ENCODE measurements at regions not wholly inside any gene's neighbourhood (a gene's known extent, or its start where the extent isn't known, plus 50 kb on each side); places are given as distances from the start of the nearest gene placed in this dataset.

GRCh38 chr12:42660968-42661937 is 71.7 kb upstream of the PRICKLE1 start:
- no peak for DNase-seq (ENCODE audit: low spot score)
- H3K27ac ChIP-seq = no peak overlapping the region
- no peak overlapping the region for H3K4me3 ChIP-seq
- no peak for TF ChIP-seq CTCF (IDR thresholded peaks at IDR 0.05)

- no peak for TF ChIP-seq CTCF (IDR thresholded peaks at IDR 0.05)
- no peak overlapping the region for H3K27ac ChIP-seq
- no peak for DNase-seq (ENCODE audit: low spot score)
- no peak overlapping the region for H3K4me3 ChIP-seq
These were observed 70.6 kb upstream of the PRICKLE1 start for GRCh38 chr12:42660117-42660516.

- H3K4me3 ChIP-seq = no peak overlapping the region
- no peak for TF ChIP-seq CTCF (IDR thresholded peaks at IDR 0.05)
- H3K27ac ChIP-seq = no peak overlapping the region
- no peak for DNase-seq (ENCODE audit: low spot score)
These were observed 62.5 kb upstream of the PRICKLE1 start for GRCh38 chr12:42652048-42652447.

- no peak overlapping the region for H3K4me3 ChIP-seq
- TF ChIP-seq CTCF (IDR thresholded peaks at IDR 0.05) = no peak
- no peak for DNase-seq (ENCODE audit: low spot score)
- H3K27ac ChIP-seq = no peak overlapping the region
These were observed 58.5 kb upstream of the PRICKLE1 start for GRCh38 chr12:42648061-42648460.

GRCh38 chr12:42643881-42644579 is 54.5 kb upstream of the PRICKLE1 start:
- no peak overlapping the region for H3K4me3 ChIP-seq
- H3K27ac ChIP-seq = no peak overlapping the region
- no peak for TF ChIP-seq CTCF (IDR thresholded peaks at IDR 0.05)
- no peak for DNase-seq (ENCODE audit: low spot score)

GRCh38 chr12:42641221-42641885 is 51.8 kb upstream of the PRICKLE1 start:
- Histone ChIP-seq H3K4me3 (no peak overlapping the region), H3K27ac (no peak overlapping the region)
- DNase-seq (ENCODE audit: low spot score) = no peak
- TF ChIP-seq CTCF (IDR thresholded peaks at IDR 0.05) = no peak

Measured in coronary artery (tissue), 2 donors.